GM19372 (cell line): ENCODE measurements at regions not wholly inside any gene's neighbourhood (a gene's known extent, or its start where the extent isn't known, plus 50 kb on each side); places are given as distances from the start of the nearest gene placed in this dataset.
"Not testable (repeated sequence)": the region's sequence is repeated elsewhere in the genome, so short reads cannot be mapped to it uniquely, and the experiment has no call there.

Experiments
- ATAC-seq: cut with Tn5 transposase; IDR thresholded peaks from one replicate; pipeline ENCODE4 v1.9.1; 2021; ENCODE audit warnings: mild to moderate bottlenecking, low read depth, moderate library complexity; ENCODE audit not compliant: unreplicated experiment

GRCh38 chr6:63476302-63476701 is 96.0 kb upstream of the LOC128125822 start:
- no peak for ATAC-seq

DNA sequence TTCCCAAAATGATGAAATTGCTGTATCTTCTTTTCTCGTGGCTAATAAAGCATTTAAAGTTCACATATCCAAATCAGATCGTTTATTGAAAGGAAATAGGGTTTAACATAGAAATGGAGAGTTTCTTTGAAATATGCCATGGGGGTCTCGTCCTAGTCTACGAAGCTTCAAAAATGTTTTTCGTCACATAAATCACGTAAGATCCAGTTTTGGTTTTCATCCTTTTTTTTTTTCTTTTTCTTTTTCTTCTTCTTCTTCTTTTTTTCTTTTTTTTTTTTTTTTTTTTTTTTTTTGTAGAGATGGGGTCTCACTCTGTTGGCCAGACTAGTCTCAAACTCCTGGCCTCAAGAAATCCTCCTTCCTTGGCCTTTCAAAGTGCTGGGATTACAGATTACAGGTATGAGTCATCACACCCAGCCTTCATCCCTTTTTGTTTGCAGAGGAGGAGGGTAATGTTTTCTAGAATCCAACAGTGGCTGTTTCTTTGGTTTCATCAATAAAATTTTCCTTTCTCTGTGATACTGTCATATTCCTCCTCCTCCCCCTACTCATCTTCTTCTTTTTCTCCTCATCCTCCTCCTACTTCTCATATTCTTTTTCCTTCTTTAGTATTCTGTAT is 94.7 kb upstream of the LOC128125822 start:
- no peak for ATAC-seq

- ATAC-seq: no peak
Measured at GRCh38 chr6:63478734-63479133, 93.5 kb upstream of the LOC128125822 start.

DNA sequence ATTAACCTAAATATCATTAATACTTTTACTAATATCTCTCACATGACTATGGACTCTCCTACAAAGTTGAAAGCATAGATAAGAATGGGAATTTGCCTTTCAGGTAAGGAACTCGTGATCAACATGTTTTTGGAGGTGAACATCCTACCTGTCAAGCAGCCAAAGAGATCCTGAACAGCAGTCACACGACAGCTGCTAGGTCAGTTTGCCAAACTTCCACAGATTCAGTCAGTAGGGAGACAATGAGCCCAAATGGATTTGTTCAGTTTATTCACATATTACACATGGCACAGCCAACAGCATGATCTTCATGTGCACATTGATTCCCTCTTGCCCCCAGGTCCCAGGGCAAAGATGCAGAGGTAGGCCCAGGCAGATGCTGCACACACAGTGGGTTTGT is 86.1 kb upstream of the LOC128125822 start:
- ATAC-seq: no peak

- ATAC-seq: no peak
Measured at GRCh38 chr6:63487103-63487813, 85.0 kb upstream of the LOC128125822 start.

GRCh38 chr6:63491119-63491518 is 81.2 kb upstream of the LOC128125822 start:
- ATAC-seq: no peak

GRCh38 chr6:63492476-63492875 is 79.8 kb upstream of the LOC128125822 start:
- no peak for ATAC-seq

DNA sequence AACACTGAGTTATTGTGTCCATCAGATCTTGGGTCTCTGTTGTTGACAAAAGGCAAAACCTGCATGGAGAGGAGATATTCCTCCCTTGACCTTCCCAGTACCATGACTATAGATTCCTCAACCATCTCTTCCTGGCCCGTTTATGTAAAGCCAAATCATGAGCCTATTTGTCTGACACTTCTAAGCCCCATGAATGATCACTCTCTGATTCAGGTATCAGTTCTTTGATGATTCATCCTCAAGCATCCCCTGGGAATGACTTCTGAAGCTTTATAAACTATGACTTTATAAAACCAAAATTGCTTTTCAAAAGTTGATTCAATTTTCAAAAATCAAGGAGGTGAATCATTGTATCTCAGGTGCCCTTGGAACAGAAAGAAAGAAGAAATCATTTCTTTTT is 78.7 kb upstream of the LOC128125822 start:
- no peak for ATAC-seq

DNA sequence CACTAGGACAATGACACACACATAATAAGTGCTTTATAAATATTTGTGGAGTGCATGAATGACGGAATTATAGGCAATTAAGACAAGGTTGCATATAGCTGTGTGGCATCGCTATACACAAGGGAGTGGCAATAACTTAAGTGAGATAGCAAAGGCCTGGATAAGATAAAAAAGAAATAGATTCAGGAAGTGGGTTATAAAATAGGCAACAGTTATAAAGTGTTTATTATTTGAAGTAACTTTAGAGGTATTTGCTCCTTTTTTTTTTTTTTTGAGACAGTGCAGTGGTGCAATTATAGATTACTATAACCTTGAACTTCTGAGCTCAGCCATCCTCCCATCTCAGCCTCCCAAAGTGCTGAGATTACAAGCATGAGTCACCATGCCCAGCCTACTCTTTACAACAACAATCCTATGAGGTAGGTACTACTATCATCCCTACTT is 75.9 kb upstream of the LOC128125822 start:
- no peak for ATAC-seq

- ATAC-seq: no peak
Measured at GRCh38 chr6:63502156-63502555, 70.1 kb upstream of the LOC128125822 start.

DNA sequence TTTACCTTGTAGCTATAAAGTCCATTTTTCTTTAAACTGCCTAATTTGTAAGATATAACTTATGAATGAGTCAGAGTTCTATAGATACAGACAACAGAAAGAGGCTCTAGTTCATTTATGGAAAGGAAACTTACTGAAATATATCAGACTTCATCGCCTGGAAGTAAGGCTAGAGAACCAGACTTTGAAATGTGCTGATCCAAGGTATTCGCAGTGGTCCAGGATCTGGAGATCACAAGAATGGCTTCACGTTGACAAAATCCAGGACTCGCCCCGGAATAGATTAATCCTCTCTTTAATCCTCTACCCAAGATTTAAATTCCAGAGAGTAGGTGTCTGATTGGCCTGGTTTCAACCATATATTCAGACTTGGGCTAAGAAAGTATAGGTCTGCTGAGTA is 69.1 kb upstream of the LOC128125822 start:
- ATAC-seq: no peak

DNA sequence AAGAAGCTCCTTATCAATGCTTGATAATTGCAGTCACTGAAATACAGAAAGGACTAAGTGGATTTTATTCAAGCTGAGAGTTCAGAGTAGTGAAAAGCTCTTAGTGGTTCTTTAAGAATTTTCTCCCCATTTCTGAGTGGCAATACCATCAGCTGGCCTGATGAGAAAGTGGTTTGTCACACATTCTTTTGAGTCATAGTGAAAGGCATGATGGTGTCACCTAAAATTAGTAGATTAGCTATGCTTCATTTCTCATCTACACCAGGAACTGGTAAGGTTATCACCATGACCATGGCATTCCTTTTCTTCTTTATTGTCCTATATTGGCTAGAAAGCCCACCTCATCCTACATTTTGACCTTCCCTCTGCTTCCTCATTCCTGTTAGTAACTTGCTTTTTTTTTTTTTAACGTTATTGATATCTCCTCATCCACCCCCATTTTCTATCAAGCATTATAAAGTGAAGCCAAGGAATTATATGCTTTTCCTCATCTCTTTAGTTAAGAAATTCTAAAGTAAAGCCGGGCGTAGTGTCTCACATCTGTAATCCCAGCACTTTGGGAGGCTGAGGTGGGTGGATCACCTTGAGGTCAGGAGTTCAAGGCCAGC is 67.4 kb upstream of the LOC128125822 start:
- ATAC-seq: peak; percentile 95

- ATAC-seq: no peak
Measured at GRCh38 chr6:63507096-63507495, 65.2 kb upstream of the LOC128125822 start.

- ATAC-seq: peak; percentile 33
Measured at GRCh38 chr6:63509652-63510352, 62.5 kb upstream of the LOC128125822 start.

- ATAC-seq: no peak
Measured at GRCh38 chr6:63510353-63510686, 62.0 kb upstream of the LOC128125822 start.

- ATAC-seq: no peak
Measured at GRCh38 chr6:63510849-63511248, 61.4 kb upstream of the LOC128125822 start.

DNA sequence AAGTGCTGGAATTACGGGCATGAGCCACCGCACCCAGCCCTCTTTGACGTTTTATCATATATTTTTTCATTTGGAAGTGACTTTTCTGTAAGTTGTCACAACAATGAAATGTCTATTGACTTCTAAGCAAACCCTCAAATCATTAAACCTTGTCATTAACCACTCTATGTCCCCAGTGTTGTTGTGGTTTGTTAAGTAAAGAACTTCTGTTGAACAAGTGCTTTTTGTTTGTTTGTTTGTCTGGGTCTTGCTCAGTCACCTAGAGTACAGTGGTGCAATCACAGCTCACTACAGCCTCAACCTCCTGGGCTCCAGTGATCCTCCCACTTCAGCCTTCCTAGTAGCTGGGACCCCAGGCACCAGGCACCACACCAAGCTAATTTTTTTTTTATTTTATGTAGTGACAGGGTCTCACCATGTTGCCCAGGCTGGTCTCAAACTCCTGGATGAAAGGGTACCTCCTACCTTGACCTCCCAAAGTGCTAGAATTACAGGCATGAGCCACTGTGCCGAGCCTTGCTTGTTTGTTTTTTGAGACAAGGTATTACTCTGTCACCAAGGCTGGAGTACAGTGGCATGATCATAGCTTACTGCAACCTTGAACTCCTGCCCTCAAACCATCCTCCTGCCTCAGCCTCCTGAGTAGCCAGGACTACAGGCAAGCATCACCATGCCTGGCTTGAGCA is 57.6 kb upstream of the LOC128125822 start:
- no peak for ATAC-seq

DNA sequence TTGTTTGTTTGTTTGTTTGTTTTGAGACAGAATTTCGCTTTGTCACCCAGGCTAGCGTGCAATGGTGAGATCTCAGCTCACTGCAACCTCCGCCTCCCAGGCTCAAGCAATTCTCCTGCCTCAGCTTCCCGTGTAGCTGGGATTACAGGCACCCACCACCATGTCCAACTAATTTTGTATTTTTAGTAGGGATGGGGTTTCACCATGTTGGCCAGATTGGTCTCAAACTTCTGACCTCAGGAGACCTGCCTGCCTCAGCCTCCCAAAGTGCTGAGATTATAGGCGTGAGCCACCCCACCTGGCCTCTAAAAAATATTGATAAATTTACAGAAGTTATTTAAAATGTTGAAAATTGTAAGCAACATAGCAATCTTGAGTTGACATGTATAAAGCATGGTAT is 57.1 kb upstream of the LOC128125822 start:
- not testable (repeated sequence) for ATAC-seq

DNA sequence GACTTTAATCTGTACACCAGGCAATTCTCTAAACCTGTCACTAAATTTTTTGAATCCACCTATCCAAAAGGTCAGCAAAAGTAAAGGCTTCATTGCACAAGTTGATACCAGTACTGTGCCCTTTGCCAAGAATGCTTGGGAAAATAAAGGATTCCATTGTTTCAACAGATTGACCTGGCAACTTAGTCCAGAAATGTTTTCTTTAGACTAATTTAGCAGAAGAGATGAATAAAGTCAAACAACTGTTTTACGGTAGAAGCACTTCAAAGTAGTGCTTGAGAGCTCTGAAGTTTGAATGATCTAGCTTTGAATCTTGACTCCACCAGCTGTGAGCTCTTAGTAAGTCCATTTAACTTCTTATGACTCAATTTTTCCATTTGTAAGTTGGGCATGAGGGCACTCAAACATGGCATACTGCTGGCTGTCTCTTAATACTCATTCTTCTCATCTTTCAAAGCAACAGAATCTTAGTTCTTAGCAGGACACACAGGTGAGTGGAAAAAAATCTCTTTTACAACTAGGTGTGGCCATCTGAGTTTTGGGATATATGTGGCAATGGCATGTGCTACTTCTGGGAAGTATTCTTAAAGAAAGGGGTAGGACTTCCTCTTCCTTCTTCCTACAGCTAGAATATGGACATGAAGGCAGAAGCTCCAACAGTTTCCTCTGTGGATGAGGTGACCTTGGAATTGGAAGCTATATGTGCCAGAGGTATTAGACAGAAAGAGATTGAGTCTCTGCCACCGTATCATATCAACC is 55.9 kb upstream of the LOC128125822 start:
- ATAC-seq: no peak

DNA sequence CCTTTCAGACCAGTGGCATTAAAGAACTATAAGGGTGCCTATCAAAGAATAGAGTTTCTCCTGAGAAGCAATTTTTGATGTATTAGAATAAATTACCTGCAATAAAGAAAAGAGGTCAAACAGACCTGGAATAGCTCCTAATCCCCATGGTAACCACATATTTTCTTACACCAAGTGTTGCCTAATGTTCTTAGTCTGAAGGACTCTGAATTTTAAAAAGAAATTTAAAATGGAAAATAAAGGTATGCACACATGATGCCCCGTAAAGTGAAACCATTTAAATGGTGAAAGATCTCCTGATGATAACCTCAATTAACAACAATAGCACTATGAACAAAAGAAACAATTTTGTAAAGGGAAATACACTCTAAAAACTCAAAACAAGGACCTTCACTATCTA is 55.1 kb upstream of the LOC128125822 start:
- ATAC-seq: no peak
